ENCODE measurements at regions not wholly inside any gene's neighbourhood (a gene's known extent, or its start where the extent isn't known, plus 50 kb on each side); places are given as distances from the start of the nearest gene placed in this dataset.

GRCh38 chr10:71158902-71159301 lies 53.5 kb upstream of the UNC5B start:
- no peaks in the 10 kb centered on the region for H3K4me1 ChIP-seq (ENCODE audit: control insufficient read depth in 3 of 3, insufficient read depth in 2 of 3, low read depth in 1 of 3, low read length in 2 of 3)
- WGBS, 3 donors: 87 to 93% (median 92%) methylated on average over 2 of the region's 2 CpGs
- no peaks in the 10 kb centered on the region for H3K9me3 ChIP-seq (ENCODE audit: control insufficient read depth in 2 of 2, insufficient read depth in 1 of 2, low read depth in 1 of 2, low read length in 1 of 2)
- no peaks in the 10 kb centered on the region for H3K36me3 ChIP-seq (ENCODE audit: control insufficient read depth in 3 of 3, insufficient read depth in 2 of 3, low read depth in 1 of 3, low read length in 3 of 3)
- DNase-seq (no peak), FAIRE-seq (no peak)
- no peak overlapping the region for H3K4me3 ChIP-seq (ENCODE audit: low read depth in 1 of 3, low read length in 3 of 3)
- peaks cover 0 to 3% (median 0%) of the 10 kb centered on the region in 3 donors for H3K27me3 ChIP-seq (ENCODE audit: control insufficient read depth in 3 of 3, insufficient read depth in 3 of 3, low read length in 3 of 3)
- no peak overlapping the region for H3K27ac ChIP-seq (ENCODE audit: low read depth in 1 of 3, low read length in 2 of 3)

- H3K27ac ChIP-seq (ENCODE audit: low read depth in 1 of 3, low read length in 2 of 3): no peak overlapping the region
- 82 to 91% (median 87%) methylated on average over 5 of the region's 5 CpGs for WGBS, 3 donors
- peaks cover 0 to 3% (median 0%) of the 10 kb centered on the region in 3 donors for H3K27me3 ChIP-seq (ENCODE audit: control insufficient read depth in 3 of 3, insufficient read depth in 3 of 3, low read length in 3 of 3)
- H3K36me3 ChIP-seq (ENCODE audit: control insufficient read depth in 3 of 3, insufficient read depth in 2 of 3, low read depth in 1 of 3, low read length in 3 of 3): no peaks in the 10 kb centered on the region
- DNase-seq: no peak
- H3K4me1 ChIP-seq (ENCODE audit: control insufficient read depth in 3 of 3, insufficient read depth in 2 of 3, low read depth in 1 of 3, low read length in 2 of 3): no peaks in the 10 kb centered on the region
- H3K4me3 ChIP-seq (ENCODE audit: low read depth in 1 of 3, low read length in 3 of 3): no peak overlapping the region
- H3K9me3 ChIP-seq (ENCODE audit: control insufficient read depth in 2 of 2, insufficient read depth in 1 of 2, low read depth in 1 of 2, low read length in 1 of 2): no peaks in the 10 kb centered on the region
- FAIRE-seq: no peak
These were observed 52.5 kb upstream of the UNC5B start for GRCh38 chr10:71159892-71160291.

GRCh38 chr10:71161425-71161824 lies 50.9 kb upstream of the UNC5B start:
- FAIRE-seq (no peak), DNase-seq (no peak)
- H3K27me3 ChIP-seq (ENCODE audit: control insufficient read depth in 3 of 3, insufficient read depth in 3 of 3, low read length in 3 of 3): peaks cover 0 to 3% (median 0%) of the 10 kb centered on the region in 3 donors
- no peaks in the 10 kb centered on the region for H3K9me3 ChIP-seq (ENCODE audit: control insufficient read depth in 2 of 2, insufficient read depth in 1 of 2, low read depth in 1 of 2, low read length in 1 of 2)
- WGBS, 3 donors: 55 to 63% (median 58%) methylated on average over 4 of the region's 4 CpGs
- no peak overlapping the region for H3K27ac ChIP-seq (ENCODE audit: low read depth in 1 of 3, low read length in 2 of 3)
- H3K36me3 ChIP-seq (ENCODE audit: control insufficient read depth in 3 of 3, insufficient read depth in 2 of 3, low read depth in 1 of 3, low read length in 3 of 3): no peaks in the 10 kb centered on the region
- H3K4me1 ChIP-seq (ENCODE audit: control insufficient read depth in 3 of 3, insufficient read depth in 2 of 3, low read depth in 1 of 3, low read length in 2 of 3): no peaks in the 10 kb centered on the region
- H3K4me3 ChIP-seq (ENCODE audit: low read depth in 1 of 3, low read length in 3 of 3): no peak overlapping the region
